ENCODE measurements at regions not wholly inside any gene's neighbourhood (a gene's known extent, or its start where the extent isn't known, plus 50 kb on each side); places are given as distances from the start of the nearest gene placed in this dataset.
"Not testable (repeated sequence)": the region's sequence is repeated elsewhere in the genome, so short reads cannot be mapped to it uniquely, and the experiment has no call there.

- Histone ChIP-seq H3K9me3 (ENCODE audit: insufficient read depth, low read length, severe bottlenecking) (no peaks in the 10 kb centered on the region), H3K9ac (ENCODE audit: low read depth, low read length) (no peak overlapping the region), H3K79me2 (ENCODE audit: insufficient read depth, low read length) (no peaks in the 10 kb centered on the region), H3K4me1 (ENCODE audit: insufficient read depth, low read length) (no peaks in the 10 kb centered on the region), H2AFZ (ENCODE audit: low read depth, low read length) (no peak overlapping the region), H3K27me3 (ENCODE audit: insufficient read depth, low read length, poor library complexity) (no peaks in the 10 kb centered on the region), H3K4me2 (ENCODE audit: insufficient read depth, low read length) (no peak overlapping the region), H3K36me3 (ENCODE audit: insufficient read depth, low read length) (no peaks in the 10 kb centered on the region), H4K20me1 (ENCODE audit: insufficient read depth, low read length) (no peaks in the 10 kb centered on the region), H3K27ac (ENCODE audit: low read length) (no peak overlapping the region), H3K4me3 (ENCODE audit: low read depth in 1 of 2, low read length in 2 of 2) (no peak overlapping the region)
- ATAC-seq (ENCODE audit: insufficient read depth, low read depth) (no peak), DNase-seq (no peak)
- TF ChIP-seq, protein P1, sequence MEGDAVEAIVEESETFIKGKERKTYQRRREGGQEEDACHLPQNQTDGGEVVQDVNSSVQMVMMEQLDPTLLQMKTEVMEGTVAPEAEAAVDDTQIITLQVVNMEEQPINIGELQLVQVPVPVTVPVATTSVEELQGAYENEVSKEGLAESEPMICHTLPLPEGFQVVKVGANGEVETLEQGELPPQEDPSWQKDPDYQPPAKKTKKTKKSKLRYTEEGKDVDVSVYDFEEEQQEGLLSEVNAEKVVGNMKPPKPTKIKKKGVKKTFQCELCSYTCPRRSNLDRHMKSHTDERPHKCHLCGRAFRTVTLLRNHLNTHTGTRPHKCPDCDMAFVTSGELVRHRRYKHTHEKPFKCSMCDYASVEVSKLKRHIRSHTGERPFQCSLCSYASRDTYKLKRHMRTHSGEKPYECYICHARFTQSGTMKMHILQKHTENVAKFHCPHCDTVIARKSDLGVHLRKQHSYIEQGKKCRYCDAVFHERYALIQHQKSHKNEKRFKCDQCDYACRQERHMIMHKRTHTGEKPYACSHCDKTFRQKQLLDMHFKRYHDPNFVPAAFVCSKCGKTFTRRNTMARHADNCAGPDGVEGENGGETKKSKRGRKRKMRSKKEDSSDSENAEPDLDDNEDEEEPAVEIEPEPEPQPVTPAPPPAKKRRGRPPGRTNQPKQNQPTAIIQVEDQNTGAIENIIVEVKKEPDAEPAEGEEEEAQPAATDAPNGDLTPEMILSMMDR (IDR thresholded peaks at IDR 0.05; ENCODE audit: borderline replicate concordance, extremely low read depth, low read length, poor library complexity, severe bottlenecking) = no peak
- TF ChIP-seq EZH2 (IDR thresholded peaks at IDR 0.05; ENCODE audit: borderline replicate concordance, low read depth, low read length, severe bottlenecking) = no peak
These were observed 1596.7 kb upstream of the PRMT6 start for GRCh38 chr1:105459759-105460158.

GRCh38 chr1:105462308-105462707 lies 1594.2 kb upstream of the PRMT6 start:
- TF ChIP-seq, protein P1 (IDR thresholded peaks at IDR 0.05; ENCODE audit: borderline replicate concordance, extremely low read depth, low read length, poor library complexity, severe bottlenecking) = no peak
- TF ChIP-seq EZH2 (IDR thresholded peaks at IDR 0.05; ENCODE audit: borderline replicate concordance, low read depth, low read length, severe bottlenecking) = no peak
- Histone ChIP-seq H3K9ac (ENCODE audit: low read depth, low read length) (no peak overlapping the region), H3K27me3 (ENCODE audit: insufficient read depth, low read length, poor library complexity) (no peaks in the 10 kb centered on the region), H3K9me3 (ENCODE audit: insufficient read depth, low read length, severe bottlenecking) (no peaks in the 10 kb centered on the region), H3K4me2 (ENCODE audit: insufficient read depth, low read length) (no peak overlapping the region), H3K27ac (ENCODE audit: low read length) (no peak overlapping the region), H3K36me3 (ENCODE audit: insufficient read depth, low read length) (no peaks in the 10 kb centered on the region), H2AFZ (ENCODE audit: low read depth, low read length) (no peak overlapping the region), H3K4me1 (ENCODE audit: insufficient read depth, low read length) (no peaks in the 10 kb centered on the region), H4K20me1 (ENCODE audit: insufficient read depth, low read length) (no peaks in the 10 kb centered on the region), H3K4me3 (ENCODE audit: low read depth in 1 of 2, low read length in 2 of 2) (no peak overlapping the region), H3K79me2 (ENCODE audit: insufficient read depth, low read length) (no peaks in the 10 kb centered on the region)
- ATAC-seq (ENCODE audit: insufficient read depth, low read depth) (no peak), DNase-seq (no peak)

GRCh38 chr1:105467549-105467948 lies 1588.9 kb upstream of the PRMT6 start:
- no peaks in the 10 kb centered on the region for H4K20me1 ChIP-seq (ENCODE audit: insufficient read depth, low read length)
- no peak overlapping the region for H3K9ac ChIP-seq (ENCODE audit: low read depth, low read length)
- TF ChIP-seq, protein P1 (IDR thresholded peaks at IDR 0.05; ENCODE audit: borderline replicate concordance, extremely low read depth, low read length, poor library complexity, severe bottlenecking) = no peak
- TF ChIP-seq EZH2 (IDR thresholded peaks at IDR 0.05; ENCODE audit: borderline replicate concordance, low read depth, low read length, severe bottlenecking) = no peak
- H2AFZ ChIP-seq (ENCODE audit: low read depth, low read length) = no peak overlapping the region
- ATAC-seq (ENCODE audit: insufficient read depth, low read depth) (no peak), DNase-seq (no peak)
- no peak overlapping the region for H3K4me2 ChIP-seq (ENCODE audit: insufficient read depth, low read length)
- no peaks in the 10 kb centered on the region for H3K27me3 ChIP-seq (ENCODE audit: insufficient read depth, low read length, poor library complexity)
- H3K9me3 ChIP-seq (ENCODE audit: insufficient read depth, low read length, severe bottlenecking) = no peaks in the 10 kb centered on the region
- no peak overlapping the region for H3K27ac ChIP-seq (ENCODE audit: low read length)
- no peak overlapping the region for H3K4me3 ChIP-seq (ENCODE audit: low read depth in 1 of 2, low read length in 2 of 2)
- H3K36me3 ChIP-seq (ENCODE audit: insufficient read depth, low read length) = no peaks in the 10 kb centered on the region
- no peaks in the 10 kb centered on the region for H3K79me2 ChIP-seq (ENCODE audit: insufficient read depth, low read length)
- no peaks in the 10 kb centered on the region for H3K4me1 ChIP-seq (ENCODE audit: insufficient read depth, low read length)

- H4K20me1 ChIP-seq (ENCODE audit: insufficient read depth, low read length); H2AFZ ChIP-seq (ENCODE audit: low read depth, low read length); H3K9me3 ChIP-seq (ENCODE audit: insufficient read depth, low read length, severe bottlenecking); H3K4me3 ChIP-seq (ENCODE audit: low read depth in 1 of 2, low read length in 2 of 2); H3K4me1 ChIP-seq (ENCODE audit: insufficient read depth, low read length); DNase-seq; H3K9ac ChIP-seq (ENCODE audit: low read depth, low read length); H3K79me2 ChIP-seq (ENCODE audit: insufficient read depth, low read length); H3K27ac ChIP-seq (ENCODE audit: low read length); H3K36me3 ChIP-seq (ENCODE audit: insufficient read depth, low read length); H3K27me3 ChIP-seq (ENCODE audit: insufficient read depth, low read length, poor library complexity); ATAC-seq (ENCODE audit: insufficient read depth, low read depth); H3K4me2 ChIP-seq (ENCODE audit: insufficient read depth, low read length): not testable (repeated sequence)
These were observed 1585.9 kb upstream of the PRMT6 start for GRCh38 chr1:105470541-105470940.
